ENCODE measurements at regions not wholly inside any gene's neighbourhood (a gene's known extent, or its start where the extent isn't known, plus 50 kb on each side); places are given as distances from the start of the nearest gene placed in this dataset.

DNA sequence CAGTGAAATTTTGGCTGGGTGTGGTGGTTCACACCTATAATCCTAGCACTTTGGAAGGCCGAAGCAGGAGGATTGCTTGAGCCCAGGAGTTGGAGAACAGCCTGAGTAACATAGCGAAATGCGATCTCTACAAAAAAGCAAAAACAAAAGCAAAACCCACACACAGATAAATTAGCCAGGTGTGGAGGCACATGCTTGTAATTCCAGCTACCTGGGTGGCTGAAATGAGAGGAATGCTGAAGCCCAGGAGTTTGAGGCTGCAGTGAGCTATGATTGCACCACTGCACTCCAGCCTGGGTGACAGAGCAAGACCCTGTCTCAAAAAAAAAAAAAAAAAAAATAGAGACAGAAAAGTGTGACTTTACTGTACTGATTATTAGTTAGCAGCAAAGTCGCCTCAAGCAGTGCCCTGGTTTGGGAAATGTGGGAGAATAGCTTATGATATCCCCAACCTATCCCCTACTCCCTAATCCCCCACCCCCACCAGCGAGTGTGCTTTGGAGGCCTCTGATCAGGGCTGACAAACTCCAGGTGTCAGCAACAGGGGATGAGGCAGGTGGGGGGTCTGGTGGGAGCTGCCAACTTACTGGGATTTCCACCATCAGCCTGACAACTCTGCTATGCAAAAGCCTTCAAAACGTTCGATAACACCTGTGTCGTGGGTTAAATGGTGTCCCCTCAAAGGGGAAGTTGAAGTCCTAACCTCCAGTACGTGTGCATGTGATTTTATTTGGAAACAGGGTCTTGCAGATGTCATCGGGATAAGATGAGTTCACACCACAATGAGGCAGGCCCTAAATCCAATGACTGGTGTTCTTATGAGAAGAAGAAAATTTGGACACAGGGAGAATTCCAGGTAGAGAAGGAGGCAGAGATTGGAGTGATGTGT is 124.7 kb upstream of the SDK1 start (continued):
- TF ChIP-seq, protein P1, sequence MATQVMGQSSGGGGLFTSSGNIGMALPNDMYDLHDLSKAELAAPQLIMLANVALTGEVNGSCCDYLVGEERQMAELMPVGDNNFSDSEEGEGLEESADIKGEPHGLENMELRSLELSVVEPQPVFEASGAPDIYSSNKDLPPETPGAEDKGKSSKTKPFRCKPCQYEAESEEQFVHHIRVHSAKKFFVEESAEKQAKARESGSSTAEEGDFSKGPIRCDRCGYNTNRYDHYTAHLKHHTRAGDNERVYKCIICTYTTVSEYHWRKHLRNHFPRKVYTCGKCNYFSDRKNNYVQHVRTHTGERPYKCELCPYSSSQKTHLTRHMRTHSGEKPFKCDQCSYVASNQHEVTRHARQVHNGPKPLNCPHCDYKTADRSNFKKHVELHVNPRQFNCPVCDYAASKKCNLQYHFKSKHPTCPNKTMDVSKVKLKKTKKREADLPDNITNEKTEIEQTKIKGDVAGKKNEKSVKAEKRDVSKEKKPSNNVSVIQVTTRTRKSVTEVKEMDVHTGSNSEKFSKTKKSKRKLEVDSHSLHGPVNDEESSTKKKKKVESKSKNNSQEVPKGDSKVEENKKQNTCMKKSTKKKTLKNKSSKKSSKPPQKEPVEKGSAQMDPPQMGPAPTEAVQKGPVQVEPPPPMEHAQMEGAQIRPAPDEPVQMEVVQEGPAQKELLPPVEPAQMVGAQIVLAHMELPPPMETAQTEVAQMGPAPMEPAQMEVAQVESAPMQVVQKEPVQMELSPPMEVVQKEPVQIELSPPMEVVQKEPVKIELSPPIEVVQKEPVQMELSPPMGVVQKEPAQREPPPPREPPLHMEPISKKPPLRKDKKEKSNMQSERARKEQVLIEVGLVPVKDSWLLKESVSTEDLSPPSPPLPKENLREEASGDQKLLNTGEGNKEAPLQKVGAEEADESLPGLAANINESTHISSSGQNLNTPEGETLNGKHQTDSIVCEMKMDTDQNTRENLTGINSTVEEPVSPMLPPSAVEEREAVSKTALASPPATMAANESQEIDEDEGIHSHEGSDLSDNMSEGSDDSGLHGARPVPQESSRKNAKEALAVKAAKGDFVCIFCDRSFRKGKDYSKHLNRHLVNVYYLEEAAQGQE (IDR thresholded peaks at IDR 0.05), result no peak
- TF ChIP-seq FOSB (CRISPR knock-in tag; IDR thresholded peaks at IDR 0.05) (no peak), GATA3 (IDR thresholded peaks at IDR 0.05; ENCODE audit: borderline replicate concordance) (no peak)
- TF ChIP-seq, protein P2, sequence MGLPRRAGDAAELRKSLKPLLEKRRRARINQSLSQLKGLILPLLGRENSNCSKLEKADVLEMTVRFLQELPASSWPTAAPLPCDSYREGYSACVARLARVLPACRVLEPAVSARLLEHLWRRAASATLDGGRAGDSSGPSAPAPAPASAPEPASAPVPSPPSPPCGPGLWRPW (IDR thresholded peaks at IDR 0.05), result no peak

DNA sequence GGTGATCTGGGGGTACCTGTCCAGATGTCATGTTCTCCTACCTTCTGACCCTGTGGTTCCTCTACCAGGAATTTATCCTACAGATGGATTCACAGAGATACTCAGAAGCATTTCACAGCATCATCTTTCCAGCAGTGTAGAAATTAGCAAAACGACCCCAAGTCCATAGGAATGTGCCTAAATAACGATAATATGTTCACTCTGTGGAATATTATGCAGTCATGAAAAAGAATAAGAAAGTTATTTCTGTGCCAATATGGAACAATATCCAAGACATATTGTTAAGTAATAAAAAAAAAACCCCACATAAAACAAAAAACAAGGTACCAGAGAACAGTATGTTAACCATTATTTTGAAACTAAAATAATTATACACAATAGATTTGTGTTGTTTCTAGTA is 123.8 kb upstream of the SDK1 start:
- no peak for TF ChIP-seq ESRRA (IDR thresholded peaks at IDR 0.05; ENCODE audit: borderline replicate concordance, low read length)
- TF ChIP-seq KDM1A (IDR thresholded peaks at IDR 0.05; ENCODE audit: low read depth), result no peak
- TF ChIP-seq, protein P3, sequence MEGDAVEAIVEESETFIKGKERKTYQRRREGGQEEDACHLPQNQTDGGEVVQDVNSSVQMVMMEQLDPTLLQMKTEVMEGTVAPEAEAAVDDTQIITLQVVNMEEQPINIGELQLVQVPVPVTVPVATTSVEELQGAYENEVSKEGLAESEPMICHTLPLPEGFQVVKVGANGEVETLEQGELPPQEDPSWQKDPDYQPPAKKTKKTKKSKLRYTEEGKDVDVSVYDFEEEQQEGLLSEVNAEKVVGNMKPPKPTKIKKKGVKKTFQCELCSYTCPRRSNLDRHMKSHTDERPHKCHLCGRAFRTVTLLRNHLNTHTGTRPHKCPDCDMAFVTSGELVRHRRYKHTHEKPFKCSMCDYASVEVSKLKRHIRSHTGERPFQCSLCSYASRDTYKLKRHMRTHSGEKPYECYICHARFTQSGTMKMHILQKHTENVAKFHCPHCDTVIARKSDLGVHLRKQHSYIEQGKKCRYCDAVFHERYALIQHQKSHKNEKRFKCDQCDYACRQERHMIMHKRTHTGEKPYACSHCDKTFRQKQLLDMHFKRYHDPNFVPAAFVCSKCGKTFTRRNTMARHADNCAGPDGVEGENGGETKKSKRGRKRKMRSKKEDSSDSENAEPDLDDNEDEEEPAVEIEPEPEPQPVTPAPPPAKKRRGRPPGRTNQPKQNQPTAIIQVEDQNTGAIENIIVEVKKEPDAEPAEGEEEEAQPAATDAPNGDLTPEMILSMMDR (IDR thresholded peaks at IDR 0.05), result no peak
- no peak for TF ChIP-seq MYC (IDR thresholded peaks at IDR 0.05; ENCODE audit: borderline replicate concordance, low read length)
- TF ChIP-seq, protein P4, sequence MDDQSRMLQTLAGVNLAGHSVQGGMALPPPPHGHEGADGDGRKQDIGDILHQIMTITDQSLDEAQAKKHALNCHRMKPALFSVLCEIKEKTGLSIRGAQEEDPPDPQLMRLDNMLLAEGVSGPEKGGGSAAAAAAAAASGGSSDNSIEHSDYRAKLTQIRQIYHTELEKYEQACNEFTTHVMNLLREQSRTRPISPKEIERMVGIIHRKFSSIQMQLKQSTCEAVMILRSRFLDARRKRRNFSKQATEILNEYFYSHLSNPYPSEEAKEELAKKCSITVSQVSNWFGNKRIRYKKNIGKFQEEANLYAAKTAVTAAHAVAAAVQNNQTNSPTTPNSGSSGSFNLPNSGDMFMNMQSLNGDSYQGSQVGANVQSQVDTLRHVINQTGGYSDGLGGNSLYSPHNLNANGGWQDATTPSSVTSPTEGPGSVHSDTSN (IDR thresholded peaks at IDR 0.05), result no peak
- TF ChIP-seq NPAS2 (CRISPR knock-in tag; IDR thresholded peaks at IDR 0.05; ENCODE audit: borderline replicate concordance), result no peak
- no peak for TF ChIP-seq FOXS1 (CRISPR knock-in tag; IDR thresholded peaks at IDR 0.05)
- TF ChIP-seq RAD21 (conservative IDR thresholded peaks at IDR 0.05 in 1 of 2, IDR thresholded peaks at IDR 0.05 in 1 of 2), result no peak
- TF ChIP-seq CHD4 (IDR thresholded peaks at IDR 0.05; ENCODE audit: borderline replicate concordance), result no peak
- TF ChIP-seq FOSB (CRISPR knock-in tag; IDR thresholded peaks at IDR 0.05), result no peak
- no peak for TF ChIP-seq NR3C1 (IDR thresholded peaks at IDR 0.05)
- TF ChIP-seq, protein P5, sequence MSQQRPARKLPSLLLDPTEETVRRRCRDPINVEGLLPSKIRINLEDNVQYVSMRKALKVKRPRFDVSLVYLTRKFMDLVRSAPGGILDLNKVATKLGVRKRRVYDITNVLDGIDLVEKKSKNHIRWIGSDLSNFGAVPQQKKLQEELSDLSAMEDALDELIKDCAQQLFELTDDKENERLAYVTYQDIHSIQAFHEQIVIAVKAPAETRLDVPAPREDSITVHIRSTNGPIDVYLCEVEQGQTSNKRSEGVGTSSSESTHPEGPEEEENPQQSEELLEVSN (IDR thresholded peaks at IDR 0.05; ENCODE audit: borderline replicate concordance, low read depth), result no peak
- no peak for TF ChIP-seq SMC3 (IDR thresholded peaks at IDR 0.05)
- no peak for TF ChIP-seq RFX5 (IDR thresholded peaks at IDR 0.05)
- no peak for TF ChIP-seq ZSCAN20 (CRISPR knock-in tag; IDR thresholded peaks at IDR 0.05)
- TF ChIP-seq CHD2 (IDR thresholded peaks at IDR 0.05; ENCODE audit: low read length, partially characterized antibody), result no peak
- no peak for TF ChIP-seq MAFK (IDR thresholded peaks at IDR 0.05; ENCODE audit: partially characterized antibody)
- TF ChIP-seq HOXB5 (CRISPR knock-in tag; IDR thresholded peaks at IDR 0.05), result no peak
- TF ChIP-seq MAZ (IDR thresholded peaks at IDR 0.05; ENCODE audit: borderline replicate concordance, low read depth, low read length), result no peak
- POLR2A ChIA-PET, result no interaction called here
- CTCF ChIA-PET, result interaction anchor here (1.2 kb wide), 1 partner anchor 16 kb away, joined by 3 read pairs; no protein-coding TSS in a partner anchor
- ATAC-seq, result no peak
- H3K27ac ChIP-seq, result no peak overlapping the region
- H3K4me1 ChIP-seq, result no peaks in the 10 kb centered on the region
- WGBS (ENCODE audit: missing lambda C conversion rate), result 3% methylated on average over 2 of the region's 2 CpGs
- H3K9me3 ChIP-seq, result peaks cover 3% of the 10 kb centered on the region; the same call in 1 of the 3 replicates
- H3K4me2 ChIP-seq, result no peak overlapping the region
- FAIRE-seq, result no peak
- no peak overlapping the region for H3K4me3 ChIP-seq
- no peak for DNase-seq (ENCODE audit: low read depth in 1 of 2, low spot score in 1 of 2)

All from A549 (cell line).